Stimulated activated CD8-positive, alpha-beta memory T cell treated with anti-CD3 and anti-CD28 coated beads, Interleukin-4, amount 100 ng/mL, for 24 hours (primary cell): ENCODE measurements at regions not wholly inside any gene's neighbourhood (a gene's known extent, or its start where the extent isn't known, plus 50 kb on each side); places are given as distances from the start of the nearest gene placed in this dataset.

Source experiments
- DNase-seq: peaks from one replicate; pipeline ENCODE4 v3.0.0-alpha.2; 2020; ENCODE audit warnings: low read depth

DNA sequence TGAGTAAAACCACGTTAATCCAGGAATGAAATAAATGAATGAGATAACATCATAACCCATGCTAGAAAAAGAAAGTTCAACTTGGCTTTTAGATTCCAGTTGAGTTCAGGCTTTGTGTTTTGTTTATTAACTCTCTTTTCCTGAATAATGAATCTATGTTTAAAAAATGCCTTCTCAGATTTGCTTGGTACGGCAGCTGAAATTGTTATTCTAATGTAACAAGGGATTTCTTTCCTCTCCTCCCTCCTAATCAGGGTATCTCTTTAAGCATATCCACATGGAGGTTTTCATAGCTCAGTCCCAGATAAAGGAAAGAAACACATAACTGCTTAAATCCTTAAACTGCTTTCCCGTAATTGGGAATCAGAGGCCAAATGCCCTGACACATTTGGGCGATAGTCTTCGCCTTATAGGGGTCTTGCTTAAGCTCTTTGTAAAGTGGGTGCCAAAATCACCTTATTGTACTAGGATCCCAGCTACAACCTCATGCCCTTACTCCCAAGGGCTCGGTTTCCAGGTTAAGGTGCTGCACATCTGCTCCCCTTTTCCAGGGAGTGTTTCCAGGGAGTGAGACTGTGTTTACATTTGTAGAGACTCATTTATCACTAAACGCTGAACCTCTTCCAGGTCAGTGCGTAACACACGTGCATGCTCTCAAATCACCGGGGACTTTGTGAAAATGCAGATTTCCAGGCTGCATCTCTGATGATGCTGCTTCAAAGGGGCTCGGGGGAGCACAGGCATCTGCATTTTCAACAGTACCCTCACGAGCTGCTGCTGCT lies 142.8 kb upstream of the FOXF1 start:
- DNase-seq, result no peak

DNA sequence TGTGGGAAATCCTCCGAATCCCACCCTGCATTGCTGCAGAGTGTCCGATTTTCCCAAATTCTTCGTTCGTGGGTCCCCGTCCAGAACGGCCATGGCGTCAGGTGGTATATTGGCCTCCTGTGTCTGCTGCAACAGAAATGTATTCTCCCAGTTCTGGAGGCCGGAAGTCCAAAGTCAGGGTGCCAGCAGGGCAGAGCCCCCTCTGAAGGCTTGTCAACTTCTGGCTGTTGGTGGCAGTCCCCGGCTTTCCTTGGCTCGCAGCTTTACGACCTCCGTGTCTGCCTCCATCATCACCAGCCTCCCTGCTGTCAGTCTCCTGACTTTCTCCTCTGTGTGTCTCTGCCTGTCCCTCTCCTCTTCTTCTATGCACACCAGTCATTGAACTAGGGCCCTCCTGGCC lies 142.1 kb upstream of the FOXF1 start:
- DNase-seq, result no peak

DNA sequence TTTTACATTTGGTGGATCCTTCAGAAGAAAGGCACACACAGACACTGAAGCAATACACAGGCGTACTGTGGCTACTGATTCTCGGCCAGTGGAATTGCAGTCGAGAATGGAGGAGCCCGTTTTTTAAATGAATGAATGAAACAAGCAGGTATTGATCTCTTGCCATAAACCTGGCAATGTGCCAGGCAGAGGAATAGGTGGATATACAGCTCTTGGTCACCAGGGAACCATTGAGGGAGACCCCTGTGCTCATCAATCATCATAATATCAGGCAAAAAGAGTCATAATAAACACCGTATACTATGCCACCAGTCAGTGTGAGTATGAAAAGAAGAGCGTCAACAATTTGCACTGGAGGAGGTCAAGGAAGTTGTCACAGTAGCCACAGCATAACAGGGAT lies 140.3 kb upstream of the FOXF1 start:
- no peak for DNase-seq

DNA sequence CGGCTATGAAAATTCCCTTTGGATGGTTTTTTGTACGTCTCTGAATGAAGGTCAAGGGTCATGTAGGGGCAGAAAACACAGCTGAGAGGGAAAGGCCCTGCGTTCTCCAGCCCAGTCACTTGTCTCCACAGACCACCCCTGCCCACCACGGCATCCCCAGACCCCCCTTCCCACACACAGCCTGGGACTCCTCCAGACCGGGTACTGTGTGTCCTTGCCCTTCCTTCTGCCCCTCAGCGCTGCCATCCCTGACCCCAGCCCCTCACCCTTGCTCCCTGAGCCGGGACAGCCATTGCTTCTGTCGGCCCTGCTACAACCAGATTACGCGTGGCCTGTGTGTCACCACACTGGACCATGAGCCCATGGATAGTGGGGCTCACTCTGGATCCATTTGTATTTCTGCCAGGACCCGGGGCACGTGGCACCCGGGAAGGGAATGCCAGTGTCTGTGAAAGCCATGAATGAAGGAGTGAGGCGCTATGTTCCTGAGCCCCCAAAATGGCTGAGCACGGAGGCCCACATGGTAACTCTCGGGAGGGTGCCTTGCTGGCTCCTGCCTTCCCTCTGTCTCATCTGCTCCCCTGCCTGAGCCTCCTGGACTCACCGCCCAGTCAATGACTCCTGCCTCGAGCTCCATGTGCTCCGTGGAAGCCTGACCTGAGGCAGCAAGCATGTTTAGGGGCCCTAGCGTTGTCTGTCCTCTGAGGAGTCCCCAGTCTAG lies 139.1 kb upstream of the FOXF1 start:
- DNase-seq, result no peak

DNA sequence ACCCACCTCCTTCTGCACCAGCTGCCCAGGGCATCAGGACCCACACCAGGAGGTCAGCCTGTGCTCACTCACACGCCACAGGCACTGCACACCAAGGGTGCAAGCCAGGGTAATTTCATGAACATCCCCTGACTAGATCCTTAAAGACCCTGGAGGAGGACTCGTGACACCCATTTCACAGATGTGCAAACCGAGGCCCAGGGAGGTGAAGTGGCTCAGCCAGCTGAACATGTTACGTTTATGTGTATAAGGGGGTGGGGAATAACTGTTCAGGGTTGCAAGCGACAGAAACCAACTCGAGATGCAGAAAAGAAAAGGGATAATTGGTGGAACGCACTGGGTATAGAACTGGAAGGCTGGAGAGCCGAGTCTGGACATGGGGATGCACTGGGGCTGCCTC lies 138.1 kb upstream of the FOXF1 start:
- DNase-seq, result no peak

DNA sequence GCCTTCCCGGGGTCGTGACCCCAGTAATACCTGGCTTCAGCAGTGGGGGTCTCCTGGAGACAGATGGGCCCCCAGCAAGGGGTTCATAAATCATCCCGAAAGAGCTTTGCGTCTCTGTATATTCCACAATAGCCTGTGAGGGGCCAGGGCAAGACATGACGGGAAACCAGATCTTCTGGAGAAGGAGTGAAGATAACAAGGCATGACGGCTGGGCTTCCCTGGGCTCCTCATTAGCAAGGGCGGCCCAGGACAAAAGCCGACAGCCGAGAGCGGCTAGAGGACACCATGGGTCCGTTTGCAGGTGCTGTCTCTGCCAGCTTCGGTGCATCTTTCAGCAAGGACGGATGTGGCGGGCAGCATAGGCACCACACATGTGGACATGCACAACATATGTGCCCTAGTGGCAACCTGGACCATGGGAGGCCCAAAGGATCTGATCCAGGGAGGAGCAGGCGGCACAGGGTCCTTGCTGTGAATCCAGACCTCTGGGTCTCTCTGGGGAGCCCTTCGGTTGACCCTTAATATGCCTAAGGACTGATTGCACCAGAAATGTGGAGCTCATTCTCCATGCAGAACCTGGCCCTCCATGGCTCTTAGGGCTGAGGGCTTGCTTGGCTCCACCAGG lies 136.9 kb upstream of the FOXF1 start:
- no peak for DNase-seq

DNA sequence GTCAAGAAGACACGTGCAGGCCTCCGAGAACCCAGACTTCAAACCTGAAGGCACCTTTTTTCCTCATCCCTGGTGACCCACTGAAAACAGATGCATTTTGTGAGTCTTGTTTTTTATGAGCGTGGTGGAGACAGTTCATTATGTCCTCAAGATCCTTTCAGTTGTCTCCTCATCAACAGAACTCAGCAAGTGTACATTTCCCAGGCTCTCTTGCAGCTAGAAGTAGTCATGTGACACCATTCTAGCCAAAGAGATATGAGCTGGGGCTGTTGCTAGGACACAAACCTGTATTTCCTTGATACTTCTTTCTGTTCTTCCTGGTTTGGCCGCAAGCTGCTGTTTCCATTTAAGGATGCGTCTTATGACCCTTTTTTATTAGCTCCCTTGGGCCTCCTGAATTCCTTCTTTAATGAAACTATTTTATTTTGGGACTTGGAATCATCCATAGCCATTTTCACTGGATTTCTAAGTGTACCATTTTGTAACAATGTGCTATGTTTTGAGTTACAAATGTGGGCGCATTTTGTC lies 135.7 kb upstream of the FOXF1 start:
- no peak for DNase-seq

DNA sequence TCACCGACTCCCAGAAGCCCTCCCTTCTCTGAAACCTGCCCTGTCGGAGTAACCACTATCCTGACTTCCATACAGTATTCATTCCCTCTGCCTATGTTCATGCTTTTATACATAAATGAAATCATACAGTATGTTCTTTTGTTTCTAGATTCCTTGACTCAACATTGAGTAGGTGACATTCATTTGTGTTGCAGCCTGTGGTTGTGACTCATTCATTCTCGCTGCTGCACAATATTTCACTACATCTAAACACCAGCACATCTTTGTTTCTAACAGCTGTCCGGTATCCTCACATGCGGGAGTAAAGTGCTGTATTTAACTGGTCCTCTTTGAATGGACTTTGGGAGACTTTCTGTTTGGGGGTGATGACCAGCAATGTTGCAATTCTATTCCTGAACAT lies 135.0 kb upstream of the FOXF1 start:
- DNase-seq, result no peak

DNA sequence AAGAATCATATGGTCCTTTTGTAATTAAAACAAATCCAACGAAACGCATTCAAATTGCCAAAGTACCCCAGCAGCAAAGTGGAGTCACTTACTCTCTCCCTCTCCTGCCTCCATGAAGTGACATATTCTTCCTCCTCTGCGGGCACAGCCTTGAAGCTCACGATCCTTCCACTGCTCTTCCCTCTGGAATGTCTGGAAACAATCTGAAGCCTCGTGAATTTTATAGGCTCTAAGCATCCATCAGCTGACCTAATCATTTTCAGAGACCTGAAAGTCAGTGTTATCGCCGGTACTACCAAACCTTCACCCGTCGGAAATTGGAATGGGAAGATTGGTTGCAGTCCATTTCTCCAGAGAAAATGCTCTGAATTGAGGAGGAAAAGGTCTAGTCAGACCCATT lies 134.5 kb upstream of the FOXF1 start:
- DNase-seq, result no peak

DNA sequence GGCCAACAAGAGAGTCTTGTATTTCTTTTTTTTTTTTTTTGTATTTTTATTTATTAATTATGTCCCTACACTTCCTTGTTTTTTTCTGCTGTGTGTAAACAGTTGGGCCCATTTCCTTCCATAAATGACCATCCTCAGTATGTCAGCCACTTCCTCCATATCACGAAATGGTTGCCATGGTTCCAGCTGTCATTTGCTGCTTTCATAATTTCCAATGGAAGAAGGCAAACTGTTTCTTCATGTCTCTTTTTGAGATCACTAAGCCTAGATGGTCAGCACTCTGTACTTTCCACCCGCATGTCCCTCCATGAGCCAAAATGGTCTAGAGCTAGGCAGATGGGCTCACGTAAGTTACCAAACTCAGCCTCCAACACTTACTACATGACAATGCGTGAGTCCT lies 133.5 kb upstream of the FOXF1 start:
- no peak for DNase-seq

DNA sequence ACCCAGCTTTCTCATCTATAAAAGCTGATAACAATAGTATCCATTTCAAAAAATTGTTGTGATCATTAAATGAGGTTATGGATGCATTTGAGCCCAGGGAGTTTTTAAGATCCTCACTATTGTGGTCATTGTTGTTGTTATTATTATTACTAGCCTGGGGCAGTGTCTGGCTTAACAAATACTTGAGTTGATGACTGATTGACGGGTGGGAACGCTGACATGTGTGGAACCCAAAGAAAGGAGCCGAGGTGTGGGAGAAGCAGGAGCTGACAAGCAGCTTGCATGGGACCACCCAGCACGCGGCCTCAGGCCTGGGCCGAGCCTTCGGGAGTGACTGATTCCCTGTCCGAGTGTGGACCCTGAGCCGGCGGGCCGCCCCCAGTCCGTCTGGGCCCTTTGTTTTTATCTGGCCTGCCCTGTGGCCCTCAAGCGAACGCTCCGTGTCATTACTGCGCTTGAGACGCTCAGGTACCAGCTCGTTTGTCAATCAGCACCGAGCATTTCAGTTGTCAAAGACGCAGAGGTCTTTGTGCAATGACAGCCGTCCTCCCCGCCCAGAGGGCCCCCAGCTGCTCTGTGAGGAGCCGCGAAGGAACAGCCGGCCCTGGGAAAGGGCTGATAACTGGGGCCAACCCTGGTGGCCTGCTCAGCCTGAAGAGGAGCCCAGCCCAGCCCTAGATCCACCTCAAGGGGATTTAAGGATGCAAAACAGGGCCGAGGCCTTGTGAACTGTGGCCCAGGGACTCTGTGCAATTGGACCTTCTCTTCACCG lies 132.9 kb upstream of the FOXF1 start:
- no peak for DNase-seq

DNA sequence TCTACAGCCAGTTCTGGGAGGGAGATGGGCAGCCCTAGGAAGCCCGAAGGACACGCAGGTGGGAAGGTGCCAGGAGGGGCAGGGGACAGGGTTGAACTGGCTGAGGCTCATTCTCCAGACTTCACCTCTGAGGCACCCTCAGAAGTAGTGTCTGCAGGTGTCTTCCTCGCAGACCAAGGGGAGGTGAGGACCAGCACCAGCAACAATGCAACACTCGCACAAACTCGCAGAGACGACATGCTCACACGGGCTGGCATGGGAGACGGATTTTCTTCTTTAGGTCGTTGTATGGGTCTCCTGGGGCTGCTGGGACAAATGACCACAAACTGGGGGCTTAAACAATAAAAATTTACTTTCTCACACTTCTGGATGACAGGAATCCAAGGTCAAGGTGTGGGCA lies 132.2 kb upstream of the FOXF1 start:
- DNase-seq, result no peak

DNA sequence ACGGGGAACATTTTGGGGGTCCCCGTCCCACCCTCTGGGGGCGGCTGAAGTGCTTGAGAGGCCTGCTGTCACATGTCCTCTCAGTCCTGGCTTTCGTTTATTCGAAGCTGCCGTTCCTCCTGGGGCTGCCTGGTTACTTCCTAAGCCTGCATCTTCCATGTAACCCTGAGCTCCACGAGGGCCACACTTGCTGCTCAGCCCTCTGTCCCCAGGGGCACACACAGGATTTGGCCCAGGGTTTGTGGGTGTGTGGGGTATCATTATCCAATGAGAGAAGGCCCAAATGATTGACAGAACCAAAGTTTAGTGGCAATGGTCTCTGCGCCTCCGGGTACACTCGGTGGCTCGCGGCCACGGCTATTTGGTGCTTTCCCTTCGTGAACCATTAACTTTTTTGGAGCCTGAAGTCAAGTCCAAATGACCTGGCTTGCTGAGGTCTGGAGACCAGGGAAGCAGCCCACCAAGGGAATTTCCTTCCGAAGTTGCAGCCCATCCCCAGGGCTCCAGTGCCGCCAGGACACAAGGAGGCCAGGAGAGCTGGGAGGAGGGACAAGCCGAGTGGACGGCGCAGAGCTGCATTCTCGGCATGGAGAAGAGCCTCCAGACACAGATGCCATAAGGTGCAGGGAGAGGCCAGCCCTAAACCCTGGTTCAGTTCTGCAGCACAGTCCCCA lies 131.4 kb upstream of the FOXF1 start:
- no peak for DNase-seq

DNA sequence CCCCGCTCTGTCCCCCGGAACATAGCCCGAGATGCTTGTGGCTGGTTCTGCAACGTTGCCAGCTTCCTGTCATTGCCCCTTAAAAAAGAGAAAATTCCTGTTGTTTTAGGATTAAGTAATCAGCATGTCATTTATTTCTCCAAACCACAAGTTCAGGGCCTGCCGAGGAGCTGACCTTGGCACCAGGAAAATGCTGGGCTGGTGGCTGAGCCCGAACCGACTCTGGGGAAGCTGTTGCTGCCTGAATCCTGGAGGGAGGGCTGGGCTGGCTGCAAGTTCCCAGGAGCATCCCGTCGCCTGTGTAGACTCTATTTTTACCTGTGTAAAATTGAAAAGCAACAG lies 130.9 kb upstream of the FOXF1 start:
- no peak for DNase-seq

DNA sequence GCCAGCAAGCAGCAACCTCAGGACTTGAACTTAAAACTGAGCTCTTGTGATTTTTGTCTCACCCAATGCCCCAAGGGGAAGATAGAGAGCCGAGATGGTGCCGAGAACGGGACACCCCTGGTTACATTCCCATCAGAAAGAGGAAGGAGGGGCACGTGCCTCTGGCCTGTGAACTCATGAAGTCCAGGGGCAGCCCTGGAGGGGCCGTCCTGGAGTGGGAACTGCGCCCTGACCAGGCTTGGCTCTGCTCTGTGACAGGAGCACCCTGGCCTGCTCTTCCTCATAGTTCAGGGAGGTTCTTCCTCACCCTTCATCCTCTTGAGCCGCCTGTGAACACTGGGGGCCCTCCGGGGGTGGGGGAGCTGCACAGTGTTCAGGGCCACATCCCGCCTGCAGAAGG lies 130.3 kb upstream of the FOXF1 start:
- DNase-seq, result no peak

DNA sequence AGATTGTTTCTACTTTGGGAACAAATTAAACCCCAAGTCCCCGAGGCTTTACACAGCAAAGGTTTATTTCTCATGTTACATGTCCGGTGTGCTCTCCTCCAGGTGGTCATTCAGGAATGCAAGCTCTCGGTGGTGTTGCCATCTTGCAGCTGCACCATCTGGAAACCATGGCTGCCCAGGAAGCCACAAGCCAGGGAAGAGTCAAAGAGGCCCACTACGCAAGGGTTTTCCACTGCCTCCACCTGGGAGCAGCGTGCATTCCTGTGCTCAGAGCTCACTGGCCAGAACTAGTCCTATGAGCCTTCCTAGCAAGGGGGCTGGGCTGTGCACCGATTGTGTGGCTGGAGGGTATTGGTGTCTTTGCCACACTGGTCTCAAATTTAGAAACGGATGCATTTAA lies 128.8 kb upstream of the FOXF1 start:
- no peak for DNase-seq

DNA sequence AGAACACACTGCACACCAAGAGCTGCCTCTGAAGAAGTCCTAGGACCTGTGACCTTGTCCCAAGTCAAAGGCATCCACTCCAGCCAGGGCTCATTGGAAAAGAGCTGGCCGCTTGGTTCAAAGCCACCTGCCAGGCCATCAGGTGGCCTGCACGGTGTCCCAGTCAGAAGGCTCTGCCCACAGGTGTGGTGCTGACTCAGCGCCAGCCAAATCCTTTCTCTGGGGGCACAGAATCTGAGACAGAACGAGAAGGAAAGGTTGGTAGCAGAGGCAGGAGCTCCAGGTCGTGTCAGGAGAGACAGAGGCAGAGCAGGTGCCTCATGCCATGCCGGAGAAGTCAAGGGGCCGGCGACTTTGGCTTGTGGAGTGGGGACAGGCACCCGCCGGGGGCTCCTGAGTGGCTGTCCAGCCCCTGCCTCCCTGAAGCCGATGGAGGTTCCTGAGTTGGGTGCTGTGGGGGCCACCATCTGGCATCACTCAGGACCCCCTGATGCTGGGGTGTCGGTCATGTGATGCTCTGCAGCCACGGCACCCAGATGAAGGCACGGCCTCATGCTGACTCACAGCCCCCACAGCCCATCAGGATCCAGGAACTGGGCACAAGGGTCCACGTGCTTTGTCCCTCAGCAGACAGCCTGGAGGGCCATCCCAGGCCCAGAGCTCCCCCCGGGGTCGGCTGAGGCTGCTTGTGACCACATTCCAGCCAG lies 128.1 kb upstream of the FOXF1 start:
- DNase-seq, result no peak

DNA sequence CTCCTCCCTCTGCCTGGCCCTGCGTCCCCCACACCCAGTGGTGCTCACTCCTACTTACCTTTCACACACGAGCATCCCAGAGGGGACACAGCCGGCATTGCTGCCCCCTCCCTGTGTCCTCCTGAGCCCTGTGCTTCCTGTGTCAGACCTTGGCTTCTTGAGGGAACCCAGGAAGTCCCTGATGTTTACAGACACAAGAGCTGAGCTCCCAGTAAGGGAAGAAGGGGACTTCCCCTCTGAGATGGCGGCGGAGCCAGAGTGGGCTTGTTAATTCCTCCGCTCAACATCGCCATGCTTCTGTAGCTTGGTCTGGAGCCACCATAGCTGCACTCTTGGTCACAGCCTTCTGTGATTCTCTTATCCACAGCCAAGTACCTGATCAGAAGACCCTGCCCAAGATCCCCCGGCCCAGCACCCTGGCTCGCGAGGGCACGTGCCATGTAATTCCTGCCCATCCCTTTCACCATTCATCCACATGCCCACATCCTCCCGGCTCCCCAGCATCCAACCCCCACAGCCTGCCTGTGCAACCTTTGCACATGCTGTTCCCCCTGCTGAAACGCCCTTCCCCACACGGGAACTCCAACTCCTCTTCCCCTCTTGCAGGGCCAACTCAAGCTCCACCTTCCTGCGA lies 127.4 kb upstream of the FOXF1 start:
- no peak for DNase-seq

DNA sequence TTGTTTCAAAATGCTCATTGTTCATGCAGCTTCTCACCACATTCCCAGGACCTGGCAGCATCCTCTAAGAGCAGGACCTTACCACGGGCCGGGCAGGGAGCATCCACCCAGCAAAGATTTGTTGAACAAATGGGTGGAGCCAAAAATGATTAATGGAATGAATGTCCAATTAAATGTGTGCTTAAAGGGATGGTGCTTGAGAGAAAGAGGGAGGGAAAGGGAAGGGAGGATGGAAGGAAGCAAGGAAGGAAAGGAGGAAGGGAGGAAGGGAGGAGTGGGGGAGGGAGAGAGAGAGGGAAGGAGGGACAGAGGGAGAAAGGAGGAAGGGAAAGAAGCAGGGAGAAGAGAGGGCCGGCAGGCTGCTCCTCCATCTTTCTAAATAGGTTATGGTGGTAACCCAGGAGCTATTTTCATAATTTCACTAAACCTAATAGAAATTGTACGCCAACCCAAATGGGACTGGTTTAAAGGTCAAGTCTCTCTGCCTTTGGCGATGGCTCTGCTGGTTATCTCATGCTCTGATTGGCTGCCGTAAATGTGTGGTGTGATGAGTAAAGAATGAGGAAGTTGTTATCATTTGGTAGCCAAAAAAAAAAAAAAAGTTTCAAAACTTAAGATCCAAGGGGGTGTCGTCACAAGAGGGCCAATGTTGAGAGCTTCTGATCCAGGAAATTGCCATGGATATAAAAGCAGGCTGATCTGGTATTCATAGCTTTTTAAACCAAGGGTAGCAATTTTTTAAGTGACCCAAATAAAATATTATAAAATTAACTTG lies 126.7 kb upstream of the FOXF1 start:
- no peak for DNase-seq

DNA sequence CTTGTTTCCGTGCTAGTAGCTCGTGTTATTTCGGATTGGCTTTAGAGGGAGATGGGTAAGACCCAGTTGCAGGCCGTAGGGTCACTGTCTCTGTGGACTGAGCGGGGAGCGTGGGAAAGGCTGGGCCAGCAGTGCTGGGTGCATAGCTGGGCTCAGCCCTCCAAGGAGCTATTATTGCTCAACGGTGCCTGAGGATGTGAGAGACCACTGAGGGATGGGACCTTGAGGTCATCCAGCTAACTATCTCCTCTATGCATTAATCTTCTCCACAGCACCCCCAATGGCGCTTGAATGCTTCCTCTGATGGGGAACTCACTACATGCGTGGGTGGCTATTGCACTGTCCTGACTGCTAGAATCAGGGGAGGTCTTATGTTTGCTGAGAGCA lies 126.1 kb upstream of the FOXF1 start:
- DNase-seq, result no peak
